K562 (cell line): ENCODE measurements at regions not wholly inside any gene's neighbourhood (a gene's known extent, or its start where the extent isn't known, plus 50 kb on each side); places are given as distances from the start of the nearest gene placed in this dataset.

Experiments
- ATAC-seq: fragments of 200-7000 bp; cut with Tn5 transposase; 3 replicates; pipeline ENCODE4 v1.9.1; 2020; ENCODE audit warnings: moderate library complexity
- BruUV-seq: library from RNA; stranded (reverse); fragments of 400-500 nt; replicated peaks from 2 replicates; lab custom pipeline; 2021; lab: Mats Ljungman, UMichigan
- CTCF ChIA-PET: fragments of 300-600 bp; formaldehyde crosslinking; extraction: SDS; loops from one replicate; lab custom pipeline; 2021; ENCODE audit warnings: low intra/inter-chr PET ratio; lab: Yijun Ruan, JAX
- POLR2A ChIA-PET: fragments of 300-600, 350-650 bp; sonication (Branson Sonifier 250); formaldehyde crosslinking; extraction: SDS; loops from one replicate; lab custom pipeline; 2021; ENCODE audit warnings: antibody characterized with exemption, inconsistent platforms; lab: Yijun Ruan, JAX
- DNase-seq, 4 experiments: peaks; one replicate each; pipeline versions ENCODE4 v3.0.0 to v3.0.0-alpha.2; 2011 to 2018; ENCODE audit warnings: low spot score in 3 of 4, mixed read lengths in 3 of 4; ENCODE audit errors: extremely low read depth in 1 of 4
- FAIRE-seq: peaks from 2 replicates; lab custom pipeline; 2011; peaks lifted over from hg19 to GRCh38; lab: Jason Lieb, UNC
- H2AFZ ChIP-seq: 2 replicates; pipeline ENCODE4 v1.6.0; 2011; ENCODE audit warnings: low read depth, low read length, control low read depth, inconsistent platforms
- H3K27ac ChIP-seq: fragments of 200-600 bp; 3 replicates; pipeline ENCODE4 v1.8.0; 2011; ENCODE audit warnings: low read depth, mild to moderate bottlenecking, control low read depth, inconsistent platforms, low read length, moderate library complexity, mixed read lengths; ENCODE audit errors: extremely low read depth
- H3K27me3 ChIP-seq, 2 experiments: fragments of 300-600 bp in 1 of 2; 2 replicates in 1 of 2; 3 replicates in 1 of 2; pipeline versions ENCODE4 v1.6.0 to v1.8.0; 2011; ENCODE audit warnings: inconsistent platforms in 2 of 2, low read length in 2 of 2, mild to moderate bottlenecking in 1 of 2, mixed read lengths in 1 of 2, moderate library complexity in 1 of 2; ENCODE audit not compliant: control insufficient read depth in 2 of 2, insufficient read depth in 2 of 2
- H3K36me3 ChIP-seq: fragments of 300-600 bp; 3 replicates; pipeline ENCODE4 v1.8.0; 2011; ENCODE audit warnings: mild to moderate bottlenecking, low read length, inconsistent platforms; ENCODE audit not compliant: control insufficient read depth, insufficient read depth
- H3K4me1 ChIP-seq, 2 experiments: fragments of 200-600 bp in 1 of 2; replicated peaks in 1 of 2; 2 replicates in 1 of 2; 3 replicates in 1 of 2; pipeline versions ENCODE4 v1.5.1 to v1.8.0; 2011; ENCODE audit warnings: inconsistent platforms in 2 of 2, low read length in 2 of 2, mild to moderate bottlenecking in 1 of 2, mixed read lengths in 1 of 2, moderate library complexity in 1 of 2; ENCODE audit not compliant: control insufficient read depth in 2 of 2, insufficient read depth in 2 of 2
- H3K4me2 ChIP-seq: 2 replicates; pipeline ENCODE4 v1.6.1; 2011; ENCODE audit warnings: low read length, control low read depth, inconsistent platforms, mixed read lengths; ENCODE audit not compliant: insufficient read depth
- H3K4me3 ChIP-seq: fragments of 200-600 bp; sonication (generic), shearing (Covaris generic); 2 replicates; pipeline ENCODE4 v1.5.1; 2016; ENCODE audit warnings: control low read depth, inconsistent platforms
- H3K79me2 ChIP-seq: fragments of 200-600 bp; 3 replicates; pipeline ENCODE4 v1.8.0; 2011; ENCODE audit warnings: low read length, inconsistent platforms; ENCODE audit not compliant: control insufficient read depth, insufficient read depth
- H3K9ac ChIP-seq, 2 experiments: 2 replicates each; pipeline versions ENCODE4 v1.6.0 to v1.6.1; 2011; ENCODE audit warnings: low read depth in 2 of 2, low read length in 2 of 2, control low read depth in 1 of 2, inconsistent platforms in 1 of 2, mild to moderate bottlenecking in 1 of 2, mixed read lengths in 1 of 2; ENCODE audit not compliant: insufficient read depth in 1 of 2
- H3K9me1 ChIP-seq: one replicate; pipeline ENCODE4 v1.6.0; 2011; ENCODE audit warnings: inconsistent platforms, mild to moderate bottlenecking, low read length, moderate library complexity; ENCODE audit not compliant: control insufficient read depth, insufficient read depth
- H3K9me3 ChIP-seq: replicated peaks from 2 replicates; pipeline ENCODE4 v1.5.1; 2011; ENCODE audit warnings: low read depth, low read length, inconsistent platforms; ENCODE audit not compliant: control insufficient read depth, insufficient read depth
- H4K20me1 ChIP-seq: replicated peaks from 2 replicates; pipeline ENCODE4 v1.6.1; 2011; ENCODE audit warnings: low read length, inconsistent platforms, mixed read lengths; ENCODE audit not compliant: control insufficient read depth, insufficient read depth
- CAMTA2 ChIP-seq: fragments of 250-450 bp; sonication (Bioruptor Pico); conservative IDR thresholded peaks from 2 replicates; pipeline ENCODE4 v1.5.1; 2022
- CBX3 ChIP-seq, 2 experiments: IDR thresholded peaks; 1 replicate in 1 of 2; 2 replicates in 1 of 2; pipeline ENCODE4 v1.6.1; 2012; ENCODE audit warnings: inconsistent platforms in 2 of 2, low read length in 2 of 2, borderline replicate concordance in 1 of 2, control low read depth in 1 of 2
- CEBPB ChIP-seq: fragments of 450-650 bp; IDR thresholded peaks from 2 replicates; pipeline ENCODE4 v1.6.1; 2016; ENCODE audit warnings: missing genetic modification characterization, missing compliant biosample characterization
- DEAF1 ChIP-seq: fragments of 450-650 bp; formaldehyde crosslinking; IDR thresholded peaks from 2 replicates; pipeline ENCODE4 v1.4.0; 2020; ENCODE audit warnings: mild to moderate bottlenecking, moderate library complexity
- ERF ChIP-seq: fragments of 450-650 bp; formaldehyde crosslinking; IDR thresholded peaks from 2 replicates; pipeline ENCODE4 v1.4.0; 2020; ENCODE audit warnings: mild to moderate bottlenecking, mixed read lengths
- ETV1 ChIP-seq: fragments of 450-650 bp; conservative IDR thresholded peaks from 2 replicates; pipeline ENCODE4 v1.6.1; 2016; ENCODE audit warnings: missing genetic modification characterization, control low read depth, low read depth, missing compliant biosample characterization
- GTF2E2 ChIP-seq: fragments of 200-800 bp; sonication (Bioruptor generic); IDR thresholded peaks from 2 replicates; pipeline ENCODE4 v1.6.1; 2016; ENCODE audit warnings: missing genetic modification characterization, missing compliant biosample characterization
- HES1 ChIP-seq: fragments of 450-650 bp; IDR thresholded peaks from 2 replicates; pipeline ENCODE4 v1.6.1; 2016; ENCODE audit warnings: low read depth, mild to moderate bottlenecking, moderate library complexity
- IRF1 ChIP-seq: sonication (generic); formaldehyde crosslinking; IDR thresholded peaks from 2 replicates; pipeline ENCODE4 v1.8.0; 2022; ENCODE audit warnings: missing genetic modification reagents, mild to moderate bottlenecking, borderline replicate concordance
- JUND ChIP-seq, 2 experiments: IDR thresholded peaks; 2 replicates in 1 of 2; 3 replicates in 1 of 2; pipeline ENCODE4 v1.6.1; 2011; ENCODE audit warnings: borderline replicate concordance in 2 of 2, low read depth in 2 of 2, low read length in 2 of 2, improper control_type of control experiment in 1 of 2, missing biosample characterization in 1 of 2, missing genetic modification characterization in 1 of 2, missing genetic modification reagents in 1 of 2
- KDM1A ChIP-seq, 2 experiments: fragments of 450-650 bp; IDR thresholded peaks; 2 replicates each; pipeline ENCODE4 v1.6.1; 2016; ENCODE audit warnings: mild to moderate bottlenecking in 2 of 2
- MEF2A ChIP-seq: IDR thresholded peaks from 2 replicates; pipeline ENCODE4 v1.6.1; 2011; ENCODE audit warnings: low read depth, mild to moderate bottlenecking, low read length, moderate library complexity; ENCODE audit not compliant: control insufficient read depth
- MEIS2 ChIP-seq: fragments of 450-650 bp; IDR thresholded peaks from 2 replicates; pipeline ENCODE4 v1.6.1; 2014; ENCODE audit warnings: mild to moderate bottlenecking; ENCODE audit not compliant: partially characterized antibody
- RBFOX2 ChIP-seq: fragments of 200-400 bp; formaldehyde crosslinking; IDR thresholded peaks from 2 replicates; pipeline ENCODE4 v1.6.1; 2017; ENCODE audit warnings: low read depth, mild to moderate bottlenecking, low read length, moderate library complexity
- SFPQ ChIP-seq: fragments of 200-400 bp; formaldehyde crosslinking; IDR thresholded peaks from 2 replicates; pipeline ENCODE4 v1.6.1; 2017; ENCODE audit warnings: mild to moderate bottlenecking, low read depth, low read length, moderate library complexity
- SMAD4 ChIP-seq: fragments of 250-450 bp; sonication (Bioruptor Pico); conservative IDR thresholded peaks from 2 replicates; pipeline ENCODE4 v1.8.0; 2021; ENCODE audit warnings: inconsistent platforms, mild to moderate bottlenecking, moderate library complexity
- TAF7 ChIP-seq: fragments of 450-650 bp; IDR thresholded peaks from 2 replicates; pipeline ENCODE4 v1.6.1; 2016; ENCODE audit warnings: missing genetic modification characterization, missing compliant biosample characterization
- XRCC5 ChIP-seq: fragments of 200-400 bp; formaldehyde crosslinking; IDR thresholded peaks from 2 replicates; pipeline ENCODE4 v1.6.1; 2017; ENCODE audit warnings: low read depth, mild to moderate bottlenecking, low read length
- ZC3H8 ChIP-seq: fragments of 450-650 bp; IDR thresholded peaks from 2 replicates; pipeline ENCODE4 v1.6.1; 2017
- WGBS: fragments of 100-300 bp; shearing (Covaris generic); methylation state at CpG from one replicate; pipeline ENCODE4 v1.1.6; 2016; ENCODE audit warnings: low coverage, mixed read lengths; ENCODE audit not compliant: insufficient coverage; ENCODE audit errors: missing lambda C conversion rate; 5-methylcytosine and 5-hydroxymethylcytosine counted together
- in situ Hi-C: fragments of 300-500 bp; cut with MboI; formaldehyde crosslinking; loops from 4 replicates; pipeline ENCODE4 v1.15.0; 2018; ENCODE audit warnings: inconsistent platforms, mixed read lengths
- intact Hi-C: fragments of 100-400 bp; cut with micrococcal nuclease; formaldehyde crosslinking; loops from 2 replicates; pipeline ENCODE4 v1.14.2; 2022

GRCh38 chr17:71430281-71430680 is 690.5 kb upstream of the SOX9 start:
- Histone ChIP-seq H3K4me3 (no peak overlapping the region), H3K4me2 (no peak overlapping the region), H4K20me1 (no peaks in the 10 kb centered on the region), H3K27me3 (no peaks in the 10 kb centered on the region), H3K36me3 (no peaks in the 10 kb centered on the region), H3K4me1 (no peaks in the 10 kb centered on the region), H3K9me3 (no peaks in the 10 kb centered on the region), H2AFZ (no peak overlapping the region), H3K9me1 (no peaks in the 10 kb centered on the region), H3K79me2 (no peaks in the 10 kb centered on the region), H3K27ac (no peak overlapping the region), H3K9ac (no peak overlapping the region)
- intact Hi-C loops: no loop called here
- ATAC-seq (no peak), FAIRE-seq (no peak), DNase-seq (no peak)
- in situ Hi-C loops: no loop called here
- WGBS: 0% methylated on average over 5 of the region's 5 CpGs
- ChIA-PET CTCF (no interaction called here), POLR2A (no interaction called here)
- no TSS peak for BruUV-seq
- TF ChIP-seq ZC3H8 (no peak), RBFOX2 (no peak), JUND (IDR thresholded peaks at IDR 0.05; ENCODE audit: borderline replicate concordance, low read depth, low read length) (no peak), JUND (tag; IDR thresholded peaks at IDR 0.05; ENCODE audit: borderline replicate concordance, low read depth, low read length) (no peak), CBX3 (IDR thresholded peaks at IDR 0.05; ENCODE audit: borderline replicate concordance in 1 of 2, low read length in 2 of 2) (no peak), MEF2A (no peak), TAF7 (tag) (no peak), MEIS2 (no peak), CEBPB (tag) (no peak), ERF (CRISPR knock-in tag) (no peak), XRCC5 (no peak), GTF2E2 (no peak), ETV1 (tag) (no peak), HES1 (no peak), DEAF1 (CRISPR knock-in tag) (no peak), CAMTA2 (no peak), IRF1 (CRISPR knock-in tag) (no peak), KDM1A (IDR thresholded peaks at IDR 0.05) (no peak), SMAD4 (CRISPR knock-in tag) (no peak), SFPQ (no peak)
